Gastrocnemius medialis (tissue), 4 donors: ENCODE measurements at regions not wholly inside any gene's neighbourhood (a gene's known extent, or its start where the extent isn't known, plus 50 kb on each side); places are given as distances from the start of the nearest gene placed in this dataset.
"Not testable (repeated sequence)": the region's sequence is repeated elsewhere in the genome, so short reads cannot be mapped to it uniquely, and the experiment has no call there.

ENCODE experiments used
- ATAC-seq, 2 donors: fragments of 150-250 bp; one replicate each; pipeline ENCODE4 v1.9.1; 2016
- DNase-seq, 2 donors: peaks; one replicate each; pipeline ENCODE4 v3.0.0-alpha.2; 2019
- H3K27ac ChIP-seq, 4 donors: fragments of 200-600 bp; sonication (generic); 1 replicate in 1 of 4; 2 replicates in 3 of 4; pipeline ENCODE4 v1.5.1; 2016 to 2018; ENCODE audit warnings: mild to moderate bottlenecking in 2 of 4, moderate library complexity in 1 of 4
- H3K27me3 ChIP-seq, 3 donors: fragments of 200-600 bp; sonication (generic) in 2 of 3; 1 replicate in 1 of 3; 2 replicates in 2 of 3; pipeline versions ENCODE4 v1.5.1 to v1.6.0; 2016 to 2019; ENCODE audit warnings: mild to moderate bottlenecking in 1 of 3, moderate library complexity in 1 of 3
- H3K36me3 ChIP-seq, 2 donors: fragments of 200-600 bp; sonication (generic) in 1 of 2; one replicate each; pipeline ENCODE4 v1.5.1; 2017 to 2018
- H3K4me1 ChIP-seq, 2 donors: fragments of 200-600 bp; sonication (generic) in 1 of 2; one replicate each; pipeline ENCODE4 v1.5.1; 2016 to 2017; ENCODE audit warnings: mild to moderate bottlenecking in 2 of 2
- H3K4me3 ChIP-seq, 4 donors: fragments of 200-600 bp; sonication (generic) in 3 of 4; 1 replicate in 1 of 4; 2 replicates in 3 of 4; pipeline ENCODE4 v1.5.1; 2016 to 2019; ENCODE audit warnings: mild to moderate bottlenecking in 2 of 4
- H3K9me3 ChIP-seq, 3 donors: fragments of 200-600 bp; sonication (generic) in 2 of 3; 1 replicate in 1 of 3; 2 replicates in 2 of 3; pipeline ENCODE4 v1.5.1; 2016 to 2019
- POLR2A ChIP-seq, 2 donors: fragments of 450-650 bp; IDR thresholded peaks; one replicate each; pipeline ENCODE4 v1.6.1; 2017; ENCODE audit warnings: antibody characterized with exemption in 2 of 2, mild to moderate bottlenecking in 2 of 2, moderate library complexity in 2 of 2
- in situ Hi-C, 4 donors: fragments of 200-750 bp; cut with MboI; loops; one replicate each; pipeline versions ENCODE4 v1.15.0 to v1.8.0; 2017; ENCODE audit warnings: low sequenced_read_pairs in 4 of 4
- intact Hi-C: fragments of 100-400 bp; cut with DNase I; formaldehyde crosslinking; loops from one replicate; pipeline ENCODE4 v1.15.1; 2023; ENCODE audit warnings: low total_unique reads
- TF ChIP-seq, protein P1 (sequence below), 5 experiments: fragments of 450-650 bp in 3 of 5; fragments of 200-600 bp in 2 of 5; sonication (generic) in 2 of 5; IDR thresholded peaks in 4 of 5; conservative IDR thresholded peaks in 1 of 5; 1 replicate in 4 of 5; 2 replicates in 1 of 5; pipeline ENCODE4 v1.5.1; 2016 to 2019; ENCODE audit warnings: antibody characterized with exemption in 5 of 5, mild to moderate bottlenecking in 3 of 5, moderate library complexity in 3 of 5

DNA sequence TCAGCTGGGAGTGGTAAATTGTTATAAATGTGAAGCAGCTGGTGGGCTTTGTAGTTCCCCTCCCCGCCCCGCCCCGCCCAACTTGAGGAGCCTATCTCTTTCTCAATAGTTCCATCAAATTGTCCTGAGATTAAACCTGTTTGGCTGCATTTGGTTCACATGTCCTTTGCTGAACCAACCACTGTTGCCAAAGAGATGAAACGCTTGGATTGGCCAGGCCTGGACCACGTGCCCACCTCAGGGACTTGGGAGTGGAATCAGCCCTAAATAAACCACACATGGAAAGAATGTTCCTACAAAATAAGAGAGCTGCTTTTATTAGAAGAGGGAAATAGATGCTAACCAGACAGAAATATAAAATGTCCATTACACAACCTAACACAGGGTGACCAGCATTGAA is 424.9 kb upstream of the KAZN start:
- Histone ChIP-seq H3K4me1 (no peaks in the 10 kb centered on the region), H3K4me3 (no peak overlapping the region), H3K36me3 (no peaks in the 10 kb centered on the region), H3K9me3 (no peaks in the 10 kb centered on the region), H3K27ac (no peak overlapping the region), H3K27me3 (no peaks in the 10 kb centered on the region)
- TF ChIP-seq, protein P1, sequence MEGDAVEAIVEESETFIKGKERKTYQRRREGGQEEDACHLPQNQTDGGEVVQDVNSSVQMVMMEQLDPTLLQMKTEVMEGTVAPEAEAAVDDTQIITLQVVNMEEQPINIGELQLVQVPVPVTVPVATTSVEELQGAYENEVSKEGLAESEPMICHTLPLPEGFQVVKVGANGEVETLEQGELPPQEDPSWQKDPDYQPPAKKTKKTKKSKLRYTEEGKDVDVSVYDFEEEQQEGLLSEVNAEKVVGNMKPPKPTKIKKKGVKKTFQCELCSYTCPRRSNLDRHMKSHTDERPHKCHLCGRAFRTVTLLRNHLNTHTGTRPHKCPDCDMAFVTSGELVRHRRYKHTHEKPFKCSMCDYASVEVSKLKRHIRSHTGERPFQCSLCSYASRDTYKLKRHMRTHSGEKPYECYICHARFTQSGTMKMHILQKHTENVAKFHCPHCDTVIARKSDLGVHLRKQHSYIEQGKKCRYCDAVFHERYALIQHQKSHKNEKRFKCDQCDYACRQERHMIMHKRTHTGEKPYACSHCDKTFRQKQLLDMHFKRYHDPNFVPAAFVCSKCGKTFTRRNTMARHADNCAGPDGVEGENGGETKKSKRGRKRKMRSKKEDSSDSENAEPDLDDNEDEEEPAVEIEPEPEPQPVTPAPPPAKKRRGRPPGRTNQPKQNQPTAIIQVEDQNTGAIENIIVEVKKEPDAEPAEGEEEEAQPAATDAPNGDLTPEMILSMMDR (IDR thresholded peaks at IDR 0.05 in 4 of 5, conservative IDR thresholded peaks at IDR 0.05 in 1 of 5), result no peak
- no peak for TF ChIP-seq POLR2A (IDR thresholded peaks at IDR 0.05)
- intact Hi-C loops (no loop called here), in situ Hi-C loops (no loop called here)
- DNase-seq, result peak in 1 of 2 donors; percentile 45
- peak in 1 of 2 donors; percentile 70 for ATAC-seq

DNA sequence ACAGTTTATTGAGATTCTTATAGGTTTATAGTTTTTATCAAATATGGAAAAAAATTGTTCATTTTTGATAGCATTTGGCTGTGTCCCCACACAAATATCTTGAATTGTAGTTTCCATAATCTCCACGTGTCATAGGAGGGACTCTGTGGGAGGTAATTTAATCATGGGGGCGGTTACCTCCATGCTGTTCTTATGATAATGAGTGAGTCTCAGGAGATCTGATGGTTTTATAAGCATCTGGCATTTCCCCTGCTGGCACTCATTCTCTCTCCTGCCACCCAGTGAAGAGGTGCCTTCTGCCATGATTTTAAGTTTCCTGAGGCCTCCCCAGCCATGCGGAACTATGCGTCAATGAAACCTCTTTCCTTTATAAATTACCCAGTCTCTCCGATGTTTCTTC is 420.6 kb upstream of the KAZN start:
- ATAC-seq, DNase-seq, H3K9me3 ChIP-seq, in situ Hi-C loops, intact Hi-C loops, H3K4me3 ChIP-seq, H3K27ac ChIP-seq, H3K4me1 ChIP-seq, H3K27me3 ChIP-seq, H3K36me3 ChIP-seq: not testable (repeated sequence)

DNA sequence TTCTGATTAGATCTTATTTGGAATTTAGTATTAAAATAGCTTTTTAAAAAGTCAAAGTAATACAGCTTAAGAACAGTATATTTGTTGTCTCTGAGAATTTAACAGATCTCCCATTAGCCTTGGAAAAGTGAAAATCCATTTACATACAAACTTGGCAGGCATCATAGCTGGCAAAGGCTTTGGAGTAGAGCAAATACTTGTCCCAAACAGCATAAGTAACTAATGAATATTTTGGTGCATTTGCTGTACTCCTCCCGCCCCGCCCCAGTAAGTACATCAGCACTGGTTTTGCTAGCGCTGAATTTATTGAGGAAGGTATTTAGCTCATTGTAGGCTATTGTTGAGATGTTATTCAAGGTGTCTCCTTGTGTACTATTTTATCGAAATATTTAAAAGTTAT is 417.7 kb upstream of the KAZN start:
- Histone ChIP-seq H3K27me3 (no peaks in the 10 kb centered on the region), H3K4me1 (no peaks in the 10 kb centered on the region), H3K27ac (no peak overlapping the region), H3K36me3 (no peaks in the 10 kb centered on the region), H3K9me3 (no peaks in the 10 kb centered on the region), H3K4me3 (no peak overlapping the region)
- ATAC-seq (no peak), DNase-seq (no peak)
- no peak for TF ChIP-seq POLR2A (IDR thresholded peaks at IDR 0.05)
- TF ChIP-seq, protein P1 (IDR thresholded peaks at IDR 0.05 in 4 of 5, conservative IDR thresholded peaks at IDR 0.05 in 1 of 5), result no peak
- in situ Hi-C loops (no loop called here), intact Hi-C loops (no loop called here)

DNA sequence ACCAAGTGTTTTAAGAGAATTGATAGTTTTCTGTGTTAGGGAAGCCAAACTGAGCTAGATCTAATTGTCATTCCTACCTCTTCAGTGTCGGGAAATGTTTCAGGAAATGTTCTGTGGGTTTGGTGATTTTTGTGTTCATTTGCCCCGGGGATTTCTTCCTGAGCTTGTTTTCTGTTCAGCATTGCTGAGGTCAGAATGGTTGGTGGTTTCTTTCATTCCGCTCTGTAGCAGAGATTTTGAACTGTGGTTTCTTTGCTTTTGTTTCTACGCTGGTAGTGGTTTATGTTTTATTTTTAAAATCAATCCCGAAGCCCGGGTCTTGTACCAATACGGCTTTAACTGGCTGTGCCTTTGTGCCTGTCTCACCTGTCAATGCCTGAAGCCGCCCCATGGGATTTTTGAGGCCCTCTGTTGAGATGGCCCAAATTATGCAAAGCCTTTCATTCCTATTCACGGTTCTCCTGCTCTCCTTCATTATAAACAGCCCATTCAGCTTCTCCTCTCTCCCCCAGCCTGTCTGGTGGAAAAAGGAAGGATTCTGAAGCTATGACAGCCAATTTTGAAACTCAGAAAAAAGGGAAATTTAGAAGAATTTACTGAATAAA is 417.2 kb upstream of the KAZN start:
- DNase-seq (no peak), ATAC-seq (no peak)
- H3K4me3 ChIP-seq, result no peak overlapping the region
- no peaks in the 10 kb centered on the region for H3K9me3 ChIP-seq
- H3K27ac ChIP-seq, result no peak overlapping the region
- in situ Hi-C loops (no loop called here), intact Hi-C loops (no loop called here)
- no peaks in the 10 kb centered on the region for H3K4me1 ChIP-seq
- no peak for TF ChIP-seq POLR2A (IDR thresholded peaks at IDR 0.05)
- TF ChIP-seq, protein P1 (IDR thresholded peaks at IDR 0.05 in 4 of 5, conservative IDR thresholded peaks at IDR 0.05 in 1 of 5), result no peak
- no peaks in the 10 kb centered on the region for H3K36me3 ChIP-seq
- H3K27me3 ChIP-seq, result no peaks in the 10 kb centered on the region

DNA sequence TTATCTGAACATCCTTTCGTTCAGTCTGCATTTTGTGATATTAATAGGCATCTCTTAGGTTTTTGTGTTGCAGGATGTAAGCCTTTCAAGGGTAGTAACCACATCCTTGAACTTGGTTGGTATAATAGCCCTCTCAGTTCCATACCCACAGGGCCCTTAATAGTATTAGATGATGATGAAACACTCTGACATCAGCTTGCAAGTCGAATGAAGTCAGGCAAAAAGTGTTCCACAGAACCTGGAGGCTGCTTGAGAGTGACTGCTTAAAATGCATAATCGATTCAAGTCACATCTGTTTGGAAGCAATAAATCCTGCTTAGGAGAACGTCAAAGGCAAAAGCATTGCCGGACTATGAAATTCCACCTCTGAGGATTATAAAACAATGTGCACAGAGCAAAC is 415.6 kb upstream of the KAZN start:
- Histone ChIP-seq H3K27ac (no peak overlapping the region), H3K9me3 (no peaks in the 10 kb centered on the region), H3K4me3 (no peak overlapping the region), H3K36me3 (no peaks in the 10 kb centered on the region), H3K27me3 (no peaks in the 10 kb centered on the region), H3K4me1 (no peaks in the 10 kb centered on the region)
- no peak for DNase-seq
- in situ Hi-C loops, result no loop called here
- no peak for ATAC-seq
- intact Hi-C loops, result no loop called here
- TF ChIP-seq, protein P1 (IDR thresholded peaks at IDR 0.05 in 4 of 5, conservative IDR thresholded peaks at IDR 0.05 in 1 of 5), result no peak
- TF ChIP-seq POLR2A (IDR thresholded peaks at IDR 0.05), result no peak
